ENCODE measurements at regions not wholly inside any gene's neighbourhood (a gene's known extent, or its start where the extent isn't known, plus 50 kb on each side); places are given as distances from the start of the nearest gene placed in this dataset.
A peak's percentile ranks its signal among the peaks of the same experiment; 100 is the strongest.

- TF ChIP-seq CTCF (IDR thresholded peaks at IDR 0.05; ENCODE audit: unreplicated experiment) = no peak
- BruUV-seq (replicated peaks) = no TSS peak
- Mint-ChIP-seq H3K4me3 (ENCODE audit: low read depth, unreplicated experiment) (no peak overlapping the region), H3K36me3 (ENCODE audit: insufficient read depth, unreplicated experiment) (no peaks in the 10 kb centered on the region), H3K27me3 (ENCODE audit: unreplicated experiment) (no peaks in the 10 kb centered on the region), H3K9me3 (ENCODE audit: low read depth, unreplicated experiment) (no peaks in the 10 kb centered on the region), H3K27ac (ENCODE audit: unreplicated experiment) (no peak overlapping the region), H3K4me1 (ENCODE audit: low read depth, unreplicated experiment) (peaks cover 14% of the 10 kb centered on the region)
- CTCF ChIA-PET = no interaction called here
- no peak for DNase-seq
- intact Hi-C loops (cut with micrococcal nuclease; ENCODE audit: unreplicated experiment) = no loop called here
Observed at GRCh38 chr12:74899031-74899829, 310.4 kb downstream of the KCNC2 start.

GRCh38 chr12:74900232-74900631 is 309.4 kb downstream of the KCNC2 start:
- Mint-ChIP-seq H3K9me3 (ENCODE audit: low read depth, unreplicated experiment) (no peaks in the 10 kb centered on the region), H3K4me3 (ENCODE audit: low read depth, unreplicated experiment) (no peak overlapping the region), H3K4me1 (ENCODE audit: low read depth, unreplicated experiment) (peaks cover 14% of the 10 kb centered on the region), H3K27ac (ENCODE audit: unreplicated experiment) (no peak overlapping the region), H3K27me3 (ENCODE audit: unreplicated experiment) (no peaks in the 10 kb centered on the region), H3K36me3 (ENCODE audit: insufficient read depth, unreplicated experiment) (no peaks in the 10 kb centered on the region)
- no peak for TF ChIP-seq CTCF (IDR thresholded peaks at IDR 0.05; ENCODE audit: unreplicated experiment)
- intact Hi-C loops (cut with micrococcal nuclease; ENCODE audit: unreplicated experiment) = no loop called here
- BruUV-seq (replicated peaks) = no TSS peak
- DNase-seq = no peak
- CTCF ChIA-PET = no interaction called here

GRCh38 chr12:74903522-74903921 is 306.1 kb downstream of the KCNC2 start:
- no peak overlapping the region for H3K27ac Mint-ChIP-seq (ENCODE audit: unreplicated experiment)
- peaks cover 11% of the 10 kb centered on the region for H3K4me1 Mint-ChIP-seq (ENCODE audit: low read depth, unreplicated experiment)
- no peaks in the 10 kb centered on the region for H3K9me3 Mint-ChIP-seq (ENCODE audit: low read depth, unreplicated experiment)
- no peak overlapping the region for H3K4me3 Mint-ChIP-seq (ENCODE audit: low read depth, unreplicated experiment)
- H3K36me3 Mint-ChIP-seq (ENCODE audit: insufficient read depth, unreplicated experiment) = no peaks in the 10 kb centered on the region
- peak; percentile 31 for TF ChIP-seq CTCF (IDR thresholded peaks at IDR 0.05; ENCODE audit: unreplicated experiment)
- no TSS peak for BruUV-seq (replicated peaks)
- CTCF ChIA-PET = no interaction called here
- intact Hi-C loops (cut with micrococcal nuclease; ENCODE audit: unreplicated experiment) = no loop called here
- H3K27me3 Mint-ChIP-seq (ENCODE audit: unreplicated experiment) = no peaks in the 10 kb centered on the region
- DNase-seq = no peak

GRCh38 chr12:74906224-74906623 is 303.4 kb downstream of the KCNC2 start:
- CTCF ChIA-PET = no interaction called here
- DNase-seq = no peak
- Mint-ChIP-seq H3K9me3 (ENCODE audit: low read depth, unreplicated experiment) (no peaks in the 10 kb centered on the region), H3K36me3 (ENCODE audit: insufficient read depth, unreplicated experiment) (no peaks in the 10 kb centered on the region), H3K4me1 (ENCODE audit: low read depth, unreplicated experiment) (no peaks in the 10 kb centered on the region), H3K27me3 (ENCODE audit: unreplicated experiment) (no peaks in the 10 kb centered on the region), H3K27ac (ENCODE audit: unreplicated experiment) (no peak overlapping the region), H3K4me3 (ENCODE audit: low read depth, unreplicated experiment) (no peak overlapping the region)
- TF ChIP-seq CTCF (IDR thresholded peaks at IDR 0.05; ENCODE audit: unreplicated experiment) = no peak
- BruUV-seq (replicated peaks) = no TSS peak
- intact Hi-C loops (cut with micrococcal nuclease; ENCODE audit: unreplicated experiment) = no loop called here

Measured in Calu3 (cell line).